PFSK-1 (cell line): ENCODE measurements at regions not wholly inside any gene's neighbourhood (a gene's known extent, or its start where the extent isn't known, plus 50 kb on each side); places are given as distances from the start of the nearest gene placed in this dataset.

ENCODE experiments used
- POLR2AphosphoS5 ChIP-seq: IDR thresholded peaks from 2 replicates; pipeline ENCODE4 v1.6.1; 2012; ENCODE audit warnings: low read depth, mild to moderate bottlenecking, control low read depth, low read length, moderate library complexity
- TF ChIP-seq, protein P1 (sequence below), 2 experiments: IDR thresholded peaks; 2 replicates each; pipeline versions ENCODE4 v1.6.1 to v1.8.0; 2011 to 2012; ENCODE audit warnings: low read depth in 2 of 2, low read length in 2 of 2, control low read depth in 1 of 2, inconsistent platforms in 1 of 2, mild to moderate bottlenecking in 1 of 2, moderate library complexity in 1 of 2; ENCODE audit not compliant: insufficient read depth in 1 of 2

DNA sequence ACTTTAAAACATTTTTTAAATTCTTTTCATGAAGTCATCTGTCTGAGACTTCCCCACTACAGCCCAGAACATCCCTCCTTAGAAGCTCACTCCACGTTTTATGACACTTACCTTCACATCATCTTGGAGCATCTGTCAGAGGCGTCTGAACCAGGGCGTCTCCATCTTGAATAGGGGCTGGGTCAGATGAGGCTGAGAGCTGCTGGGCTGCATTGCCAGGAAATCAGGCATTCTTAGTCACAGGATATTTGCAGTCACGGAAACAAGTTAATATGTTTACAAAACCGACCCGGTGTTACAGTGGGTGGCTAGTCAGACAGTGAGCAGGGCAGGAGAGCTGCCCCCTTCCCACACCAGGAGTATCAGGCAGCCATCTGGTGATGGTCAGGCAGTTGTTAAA, 456.5 kb downstream of the FBXO15 start:
- TF ChIP-seq, protein P1, sequence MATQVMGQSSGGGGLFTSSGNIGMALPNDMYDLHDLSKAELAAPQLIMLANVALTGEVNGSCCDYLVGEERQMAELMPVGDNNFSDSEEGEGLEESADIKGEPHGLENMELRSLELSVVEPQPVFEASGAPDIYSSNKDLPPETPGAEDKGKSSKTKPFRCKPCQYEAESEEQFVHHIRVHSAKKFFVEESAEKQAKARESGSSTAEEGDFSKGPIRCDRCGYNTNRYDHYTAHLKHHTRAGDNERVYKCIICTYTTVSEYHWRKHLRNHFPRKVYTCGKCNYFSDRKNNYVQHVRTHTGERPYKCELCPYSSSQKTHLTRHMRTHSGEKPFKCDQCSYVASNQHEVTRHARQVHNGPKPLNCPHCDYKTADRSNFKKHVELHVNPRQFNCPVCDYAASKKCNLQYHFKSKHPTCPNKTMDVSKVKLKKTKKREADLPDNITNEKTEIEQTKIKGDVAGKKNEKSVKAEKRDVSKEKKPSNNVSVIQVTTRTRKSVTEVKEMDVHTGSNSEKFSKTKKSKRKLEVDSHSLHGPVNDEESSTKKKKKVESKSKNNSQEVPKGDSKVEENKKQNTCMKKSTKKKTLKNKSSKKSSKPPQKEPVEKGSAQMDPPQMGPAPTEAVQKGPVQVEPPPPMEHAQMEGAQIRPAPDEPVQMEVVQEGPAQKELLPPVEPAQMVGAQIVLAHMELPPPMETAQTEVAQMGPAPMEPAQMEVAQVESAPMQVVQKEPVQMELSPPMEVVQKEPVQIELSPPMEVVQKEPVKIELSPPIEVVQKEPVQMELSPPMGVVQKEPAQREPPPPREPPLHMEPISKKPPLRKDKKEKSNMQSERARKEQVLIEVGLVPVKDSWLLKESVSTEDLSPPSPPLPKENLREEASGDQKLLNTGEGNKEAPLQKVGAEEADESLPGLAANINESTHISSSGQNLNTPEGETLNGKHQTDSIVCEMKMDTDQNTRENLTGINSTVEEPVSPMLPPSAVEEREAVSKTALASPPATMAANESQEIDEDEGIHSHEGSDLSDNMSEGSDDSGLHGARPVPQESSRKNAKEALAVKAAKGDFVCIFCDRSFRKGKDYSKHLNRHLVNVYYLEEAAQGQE (IDR thresholded peaks at IDR 0.05; ENCODE audit: insufficient read depth in 1 of 2, low read depth in 2 of 2, low read length in 2 of 2) = no peak
- TF ChIP-seq POLR2AphosphoS5 = no peak
